Dermis microvascular lymphatic vessel endothelial cell (primary cell): ENCODE measurements at regions not wholly inside any gene's neighbourhood (a gene's known extent, or its start where the extent isn't known, plus 50 kb on each side); places are given as distances from the start of the nearest gene placed in this dataset.
"Not testable (repeated sequence)": the region's sequence is repeated elsewhere in the genome, so short reads cannot be mapped to it uniquely, and the experiment has no call there.

ENCODE experiments used
- DNase-seq, 2 donors: peaks; one replicate each; pipeline versions ENCODE4 v3.0.0 to v3.0.0-alpha.2; 2010; ENCODE audit warnings: low read depth in 2 of 2

DNA sequence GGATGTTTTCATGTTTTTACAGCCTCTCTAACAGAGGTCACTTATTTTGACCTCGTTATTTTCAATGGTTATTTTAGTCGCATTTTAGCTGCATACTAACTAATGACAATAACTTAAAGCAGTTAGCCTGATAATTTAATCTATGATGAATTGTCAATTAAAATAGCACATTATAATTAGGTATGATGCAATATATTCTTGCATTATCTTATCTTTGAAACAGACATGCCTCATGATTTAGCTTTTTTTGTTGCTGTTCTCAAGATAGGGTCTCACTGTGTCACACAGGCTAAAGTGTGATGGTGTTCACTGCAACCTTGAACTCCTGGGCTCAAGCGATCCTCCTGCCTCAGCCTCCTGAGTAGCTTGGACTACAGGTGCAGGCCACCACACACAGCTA, 126.4 kb downstream of the KBTBD2 start:
- no peak for DNase-seq

DNA sequence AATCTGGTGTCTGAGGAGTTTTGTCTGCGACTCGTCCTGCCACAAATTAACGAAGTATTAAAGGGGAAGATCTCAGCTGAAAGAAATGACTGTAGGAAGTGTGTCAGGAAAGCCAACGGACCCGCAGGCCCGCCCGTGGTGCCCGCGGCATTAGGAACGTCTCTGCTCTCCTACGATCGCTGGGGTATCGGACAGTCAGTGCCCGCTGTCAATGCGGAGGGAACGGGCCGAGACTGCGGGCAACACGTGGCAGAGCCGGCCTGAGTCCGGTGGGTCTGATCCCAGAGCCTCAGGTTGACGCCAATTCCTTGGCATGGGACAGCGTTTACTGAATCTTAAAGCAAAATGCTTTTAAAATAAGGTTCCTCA, 128.7 kb downstream of the KBTBD2 start:
- DNase-seq: no peak

DNA sequence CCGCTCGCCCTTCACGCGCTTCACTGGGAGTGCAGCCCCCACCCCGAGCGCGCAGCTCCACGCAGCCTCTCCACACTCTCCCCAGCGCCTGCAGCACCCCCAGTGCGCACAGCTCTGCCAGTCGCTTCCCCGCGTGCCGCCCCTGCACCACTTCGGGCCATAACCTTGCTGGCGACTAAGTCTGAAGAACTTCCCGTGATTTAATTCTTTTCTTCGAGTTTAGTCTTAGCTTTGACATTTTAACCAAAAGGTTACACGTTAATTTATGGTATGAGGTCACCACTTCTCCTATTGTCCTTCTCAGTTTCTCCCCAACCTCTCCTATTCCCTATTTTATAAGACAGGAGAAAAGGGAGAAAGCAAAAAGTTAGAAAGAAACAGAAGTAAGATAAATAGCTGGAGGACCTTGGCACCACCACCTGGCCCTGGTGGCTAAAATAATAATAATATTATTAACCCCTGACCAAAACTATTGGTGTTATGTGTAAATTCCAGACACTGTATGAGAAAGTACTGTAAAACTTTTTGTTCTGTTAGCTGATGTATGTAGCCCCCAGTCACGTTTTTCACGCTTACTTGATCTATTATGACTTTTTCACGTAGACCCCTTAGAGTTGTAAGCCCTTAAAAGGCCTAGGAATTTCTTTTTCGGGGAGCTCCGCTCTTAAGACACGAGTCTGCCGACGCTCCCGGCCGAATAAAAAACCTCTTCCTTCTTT, 129.2 kb downstream of the KBTBD2 start:
- not testable (repeated sequence) for DNase-seq

DNA sequence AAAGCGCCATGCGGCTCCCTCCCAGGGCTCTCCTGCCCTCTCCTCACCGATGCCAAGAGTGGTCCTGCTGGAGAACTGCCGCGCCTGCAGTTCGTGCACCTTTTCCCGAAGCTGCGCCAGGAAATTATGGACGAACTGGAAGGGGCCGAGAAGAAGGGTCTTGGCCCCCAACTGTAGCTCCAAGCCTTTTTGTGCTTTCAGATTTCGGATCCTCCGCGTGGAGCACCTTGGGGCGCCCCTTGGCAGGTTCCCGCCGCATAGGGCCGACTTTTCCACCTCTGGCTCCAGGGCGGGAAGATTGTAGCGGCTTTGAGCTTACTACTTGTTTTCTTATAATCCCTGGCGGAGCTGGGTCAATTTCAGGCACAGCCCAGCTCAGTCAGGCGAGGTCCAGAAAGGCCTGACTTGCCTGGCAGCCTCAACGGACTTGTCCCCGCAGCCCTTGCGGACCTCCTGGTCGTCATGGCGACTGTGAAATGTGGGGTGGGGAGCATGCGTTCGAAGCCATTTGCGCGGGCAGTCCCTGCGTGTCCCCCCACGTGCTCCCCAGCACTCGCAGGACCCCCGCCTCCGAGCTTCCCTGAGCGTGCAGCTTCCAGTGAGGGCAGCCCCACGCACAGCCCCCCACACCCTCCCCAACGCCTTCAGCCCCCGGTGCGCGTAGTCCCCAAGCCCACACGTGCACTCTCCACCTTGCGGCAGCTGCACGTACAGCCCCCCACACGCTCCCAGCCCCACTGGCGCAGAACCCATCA, 129.9 kb downstream of the KBTBD2 start:
- DNase-seq: no peak

DNA sequence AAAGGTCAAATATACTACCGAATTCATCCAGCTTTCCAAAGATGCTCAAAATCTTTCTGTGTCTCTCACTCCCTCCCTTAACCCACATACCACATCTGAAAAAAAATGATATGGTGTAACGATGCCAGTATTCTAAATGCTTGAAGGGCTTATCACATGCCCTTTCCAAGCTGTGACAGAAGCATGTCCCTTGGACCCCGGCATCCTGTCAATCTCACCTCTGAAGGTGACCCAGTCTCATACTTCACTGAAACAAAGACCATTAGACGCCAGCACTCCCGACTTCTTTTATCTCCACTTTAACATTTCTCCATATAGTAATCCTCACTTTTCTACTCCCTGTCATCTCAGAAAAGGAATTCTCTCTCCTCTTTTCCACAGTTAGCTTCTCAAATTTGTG, 130.8 kb downstream of the KBTBD2 start:
- DNase-seq: not testable (repeated sequence)

DNA sequence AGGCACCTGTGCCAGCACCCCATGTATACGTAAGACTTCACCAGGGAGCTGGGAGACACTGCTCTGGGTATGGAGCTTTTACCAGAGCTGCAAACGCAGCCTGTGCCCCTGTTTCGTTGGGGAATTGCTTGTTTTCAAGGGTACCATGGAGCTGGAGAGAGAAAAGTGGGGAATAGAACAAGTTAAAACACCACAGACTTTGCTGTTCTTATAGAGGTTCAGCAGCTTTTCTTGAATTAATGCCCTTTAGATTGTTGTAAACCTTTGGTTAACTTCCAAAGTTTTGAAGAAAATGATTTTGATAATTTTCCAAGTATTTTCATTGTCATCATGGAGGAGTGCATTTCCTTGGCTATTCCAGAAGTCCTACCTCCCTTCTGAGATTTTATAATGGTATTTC, 131.7 kb downstream of the KBTBD2 start:
- not testable (repeated sequence) for DNase-seq

DNA sequence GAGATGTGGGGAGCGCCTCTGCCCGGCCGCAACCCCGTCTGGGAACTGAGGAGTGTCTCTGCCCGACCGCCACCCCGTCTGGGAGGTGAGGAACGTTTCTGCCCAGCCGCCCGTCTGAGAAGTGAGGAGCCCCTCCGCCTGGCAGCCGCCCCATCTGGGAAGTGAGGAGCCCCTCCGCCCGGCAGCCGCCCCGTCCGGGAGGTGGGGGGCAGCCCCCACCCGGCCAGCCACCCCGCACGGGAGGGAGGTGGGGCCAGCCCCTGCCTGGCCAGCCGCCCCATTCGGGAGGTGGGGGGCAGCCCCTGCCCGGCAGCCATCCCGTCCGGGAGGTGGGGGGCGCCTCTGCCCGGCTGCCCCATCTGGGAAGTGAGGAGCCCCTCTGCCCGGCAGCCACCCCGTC, 137.7 kb downstream of the KBTBD2 start:
- DNase-seq: not testable (repeated sequence)

DNA sequence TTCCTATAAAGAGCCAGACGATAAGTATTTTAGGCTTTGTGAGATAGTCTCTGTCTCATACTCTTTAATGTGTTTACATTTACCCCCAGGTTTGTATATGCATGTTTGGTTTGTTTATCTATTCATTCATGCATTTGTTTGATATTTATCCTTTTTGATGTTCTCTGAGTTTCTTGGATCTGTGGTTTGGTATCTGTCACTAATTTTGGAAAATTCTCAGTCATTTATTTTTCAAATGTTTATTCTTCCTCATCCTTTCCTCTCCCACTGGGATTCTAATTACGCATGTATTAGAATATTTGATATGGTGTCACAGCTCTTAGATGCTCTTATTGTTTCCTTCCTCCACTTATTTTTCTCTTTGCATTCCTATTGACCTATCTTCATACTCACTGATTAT, 143.2 kb downstream of the KBTBD2 start:
- DNase-seq: not testable (repeated sequence)

DNA sequence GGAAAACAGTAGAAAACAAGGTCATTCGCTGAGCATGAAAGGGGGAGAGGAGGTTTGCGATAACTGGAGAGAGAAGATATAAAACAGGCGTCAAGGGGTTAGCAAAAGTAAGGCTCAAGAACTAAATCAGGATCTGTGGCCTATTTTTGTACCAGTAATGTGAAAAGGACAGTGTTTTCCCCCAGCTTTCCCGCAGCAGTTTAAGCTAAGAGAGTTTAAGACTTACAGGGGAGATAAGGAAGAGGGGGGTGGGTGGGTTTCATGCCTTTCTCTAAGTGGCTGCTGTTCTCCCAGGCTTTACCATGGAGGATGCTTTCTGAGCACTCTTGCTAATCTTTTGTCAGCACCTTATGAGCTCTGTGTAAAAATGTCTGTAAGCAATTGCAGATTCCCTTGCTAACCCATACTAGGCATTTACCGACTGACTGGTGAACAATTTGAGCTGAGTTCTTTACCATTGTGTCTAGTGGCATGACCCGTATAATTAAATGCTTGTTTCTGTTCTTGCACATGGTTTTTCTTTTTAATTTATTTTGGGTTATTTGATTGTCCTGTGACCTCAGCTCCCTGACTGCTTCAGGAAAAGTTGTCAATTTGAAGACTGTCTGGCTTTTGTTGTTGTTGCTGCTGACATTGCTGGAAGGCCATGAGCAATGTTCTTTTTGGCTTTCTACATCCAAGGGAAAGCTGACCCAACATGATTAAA, 144.0 kb downstream of the KBTBD2 start:
- not testable (repeated sequence) for DNase-seq

DNA sequence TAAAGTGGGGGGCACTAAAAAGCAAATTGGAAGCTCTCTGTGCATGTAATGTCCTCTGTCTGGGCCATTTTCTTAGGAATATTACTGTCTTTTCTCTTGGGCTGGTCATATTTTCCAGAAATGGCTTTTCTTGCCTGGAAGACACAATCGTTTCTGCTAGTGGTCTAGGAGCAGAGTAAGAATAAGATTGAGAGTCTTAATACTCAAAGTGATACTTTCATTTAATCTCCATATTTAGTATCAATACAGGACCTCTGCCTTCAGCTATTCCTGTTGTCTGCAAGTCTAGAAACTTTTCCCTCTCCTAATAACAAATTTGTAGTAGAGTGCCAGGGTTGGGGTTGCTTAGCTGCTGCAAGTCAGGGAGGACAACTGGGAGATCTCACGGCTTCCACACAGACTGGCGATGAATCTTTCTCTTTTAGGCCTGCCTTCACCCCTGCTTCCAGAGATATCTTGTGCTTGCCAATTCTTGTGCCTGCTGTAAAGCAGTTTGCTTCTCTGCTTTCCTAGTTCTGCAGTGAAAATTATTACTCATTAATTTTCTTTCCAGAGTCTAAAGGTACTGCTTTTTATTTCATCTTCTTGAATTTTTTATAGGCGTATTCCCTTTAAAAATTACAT, 149.6 kb downstream of the KBTBD2 start:
- DNase-seq: not testable (repeated sequence)

DNA sequence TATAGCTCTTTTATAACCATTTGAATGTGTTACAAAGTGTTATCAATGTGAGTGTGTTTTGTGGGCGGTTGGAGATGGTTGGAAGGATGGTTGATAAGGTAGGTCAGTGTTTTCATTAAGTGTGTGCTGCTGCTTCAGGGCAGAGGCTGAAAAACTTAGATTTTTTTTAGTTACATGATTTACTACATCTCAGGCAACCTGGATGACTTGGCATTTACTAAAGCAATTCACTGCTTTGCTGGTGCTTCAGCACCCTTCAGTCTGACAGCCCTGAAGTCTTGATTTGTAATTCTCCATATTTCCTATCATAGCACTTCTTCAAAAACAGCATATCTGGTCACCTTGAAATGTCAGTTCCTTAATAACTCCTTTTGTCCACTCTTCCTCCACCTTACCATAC, 151.8 kb downstream of the KBTBD2 start:
- DNase-seq: not testable (repeated sequence)

DNA sequence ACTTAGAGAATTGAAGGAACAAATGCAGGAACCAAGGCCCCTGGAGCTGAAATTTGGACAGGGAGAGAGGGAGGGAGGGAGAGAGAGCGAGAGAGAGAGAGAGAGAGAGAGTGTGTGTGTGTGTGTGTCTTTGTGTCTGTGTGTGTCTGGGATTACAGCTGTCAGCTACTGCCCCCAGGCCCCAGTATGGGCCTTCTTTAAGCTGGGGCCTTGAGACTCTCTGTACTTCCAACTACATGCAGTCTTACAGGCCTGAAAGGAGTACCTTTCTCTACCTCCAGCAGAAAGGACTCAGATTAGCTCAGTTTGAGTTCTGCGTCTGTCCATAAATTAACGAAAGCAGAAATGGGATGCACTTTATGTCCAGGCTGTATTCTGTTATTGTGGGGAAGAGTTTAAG, 153.2 kb downstream of the KBTBD2 start:
- not testable (repeated sequence) for DNase-seq

DNA sequence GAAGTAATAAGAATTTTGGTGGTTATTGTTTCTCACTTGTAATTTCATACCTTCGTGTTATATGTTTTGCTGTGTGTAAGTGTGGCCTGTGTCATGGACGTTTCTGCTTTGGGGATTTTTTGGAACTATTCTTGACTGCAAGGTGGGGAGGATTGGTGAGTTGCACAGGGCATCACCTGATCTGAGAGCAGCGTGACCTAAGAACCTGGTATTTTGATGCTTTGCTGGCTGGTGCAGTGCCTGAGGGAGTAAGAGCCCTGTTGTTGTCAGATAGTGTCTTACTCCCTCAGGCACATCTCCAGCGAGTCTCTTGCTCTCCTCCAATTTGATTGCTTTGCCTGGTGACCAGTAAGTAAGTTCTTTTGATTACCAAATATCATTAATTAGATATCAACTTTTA, 158.8 kb downstream of the KBTBD2 start:
- not testable (repeated sequence) for DNase-seq

DNA sequence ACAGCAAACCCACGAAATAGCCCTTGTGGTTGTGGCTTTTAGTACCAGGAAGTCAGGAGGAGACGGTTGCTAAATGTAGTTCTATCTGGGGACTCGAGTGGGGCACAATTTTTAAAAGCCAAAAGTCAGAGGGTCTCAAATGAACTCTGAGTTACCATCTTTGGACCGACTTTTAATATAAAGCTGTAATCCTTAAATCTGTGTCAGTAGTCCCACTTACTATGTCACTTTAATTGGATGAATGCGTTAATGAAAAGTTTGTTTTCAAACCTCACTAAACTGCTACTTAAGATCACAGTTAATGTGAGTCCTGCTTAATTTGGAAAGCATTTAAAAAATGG, 162.3 kb downstream of the KBTBD2 start:
- DNase-seq: not testable (repeated sequence)

DNA sequence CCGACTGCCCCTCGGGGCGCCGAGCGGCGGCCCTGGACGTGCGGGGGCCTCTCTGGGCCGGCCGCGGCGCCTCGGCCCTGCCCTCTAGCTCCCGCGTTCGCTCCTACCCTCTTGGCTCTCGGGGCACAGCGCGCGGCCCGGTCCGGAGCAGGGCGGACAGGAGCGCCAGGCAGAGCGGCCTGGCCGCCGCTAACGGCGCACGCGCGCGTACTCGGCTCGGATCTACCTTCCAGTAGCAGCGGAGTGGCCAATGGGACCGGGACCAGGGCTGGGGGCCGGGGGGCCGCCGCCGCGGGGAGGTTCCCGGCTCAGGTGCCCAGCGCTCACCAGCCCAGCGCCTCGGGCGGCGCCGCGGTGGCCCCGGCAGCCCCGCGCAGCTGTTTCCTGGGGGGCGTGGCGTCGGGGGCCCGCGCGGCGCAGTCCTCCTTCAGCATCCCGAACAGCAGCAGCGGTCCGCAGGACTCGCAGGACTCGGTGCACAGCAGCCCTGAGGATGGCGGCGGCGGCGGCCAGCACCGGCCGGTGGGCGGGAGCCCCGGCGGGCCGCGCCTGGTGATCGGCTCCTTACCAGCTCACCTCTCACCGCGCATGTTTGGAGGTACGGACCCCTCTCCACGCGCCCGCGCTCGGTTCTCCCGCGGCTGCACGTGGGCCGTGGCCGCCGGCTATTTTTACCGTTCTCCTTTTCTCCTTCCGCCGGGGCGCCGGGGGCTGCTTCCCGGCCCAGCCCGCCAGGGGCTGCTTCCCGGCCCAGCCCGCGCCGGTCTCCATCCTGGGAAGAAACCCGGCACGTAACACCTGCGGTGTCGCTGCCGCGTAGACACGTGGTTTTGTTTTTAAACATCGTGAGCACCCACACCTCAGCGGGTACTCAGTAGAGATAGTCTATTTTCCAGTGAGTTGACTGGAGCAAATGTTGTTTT, 162.9 kb downstream of the KBTBD2 start:
- DNase-seq: peak; percentile 23 to 74

DNA sequence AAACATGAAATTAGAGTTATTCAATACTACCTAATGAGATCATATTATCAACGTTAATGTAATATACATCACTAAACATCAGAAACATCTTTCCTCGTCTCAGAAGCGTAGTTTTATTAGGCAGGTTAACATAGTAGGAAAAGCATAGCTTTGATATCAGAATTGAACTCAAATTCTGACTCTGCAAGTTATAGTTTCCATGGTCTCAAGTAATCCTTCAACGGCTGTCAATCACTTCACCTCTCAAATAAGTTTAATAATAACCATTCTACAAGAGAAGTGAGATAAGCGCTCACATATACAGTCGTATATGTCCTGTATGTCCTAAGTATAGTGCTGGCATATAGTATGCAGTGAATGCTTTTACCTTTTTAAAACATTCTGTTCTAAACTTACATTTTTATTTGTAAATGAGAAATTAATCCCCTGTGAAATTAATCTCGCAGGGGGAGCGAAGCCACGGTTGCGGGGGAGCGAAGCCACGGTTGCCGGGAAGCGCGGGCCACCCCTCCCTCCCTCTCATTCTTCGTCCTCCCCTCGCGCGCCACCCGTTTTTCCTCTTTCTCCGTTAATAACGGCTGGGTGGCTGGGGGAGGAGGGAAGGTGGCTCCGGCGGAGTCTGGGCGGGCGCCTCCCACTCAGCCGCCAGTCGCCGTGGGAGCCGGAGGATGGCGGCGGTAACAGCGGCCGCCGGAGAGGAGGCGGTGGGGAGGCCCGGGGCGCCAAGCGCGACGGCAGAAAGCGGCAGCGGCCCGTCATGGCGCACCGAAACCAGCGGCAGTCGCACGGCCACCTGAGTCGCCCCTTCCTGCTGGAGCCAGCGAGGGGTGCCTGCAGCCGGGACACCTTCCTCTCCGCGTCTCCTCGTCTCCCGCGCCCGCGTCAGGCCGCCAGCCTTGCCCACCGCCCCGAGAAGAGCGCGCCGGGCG, 163.8 kb downstream of the KBTBD2 start:
- peak in 1 of 2 donors; percentile 49 for DNase-seq

DNA sequence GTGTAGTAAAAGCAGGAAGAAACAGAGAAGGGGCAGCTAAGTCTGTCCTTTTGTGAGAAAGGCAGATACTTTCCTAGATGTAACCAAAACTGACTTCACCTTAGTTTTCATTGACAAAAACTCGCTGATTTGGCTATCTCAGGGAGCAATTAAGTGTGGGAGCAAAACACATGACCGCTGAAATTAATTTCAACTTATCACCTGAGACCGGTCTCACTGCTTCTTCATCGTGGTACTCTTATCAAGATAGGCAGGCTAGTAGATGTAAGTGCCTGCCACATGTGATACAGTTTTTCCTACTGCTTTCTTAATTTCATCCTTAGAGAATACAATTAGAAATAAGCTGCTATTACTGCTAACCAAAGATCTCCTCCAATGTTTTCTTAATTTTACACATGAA, 168.7 kb downstream of the KBTBD2 start:
- DNase-seq: not testable (repeated sequence)

DNA sequence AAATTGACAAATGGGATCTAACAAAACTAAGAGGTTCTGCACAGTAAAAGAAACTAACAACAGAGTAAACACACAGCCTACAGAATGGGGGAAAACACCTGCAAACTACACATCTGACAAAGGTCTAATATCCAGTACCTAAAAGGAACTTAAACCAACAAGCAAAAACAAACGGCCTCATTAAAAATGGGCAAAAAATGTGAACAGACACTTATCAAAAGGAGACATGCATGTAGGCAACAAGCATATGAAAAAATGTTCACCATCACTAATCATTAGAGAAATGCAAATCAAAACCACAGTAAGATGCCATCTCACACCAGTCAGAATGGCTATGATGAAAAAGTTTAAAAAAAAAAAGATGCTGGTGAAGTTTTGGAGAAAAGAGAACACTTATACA, 197.4 kb downstream of the KBTBD2 start:
- DNase-seq: no peak

DNA sequence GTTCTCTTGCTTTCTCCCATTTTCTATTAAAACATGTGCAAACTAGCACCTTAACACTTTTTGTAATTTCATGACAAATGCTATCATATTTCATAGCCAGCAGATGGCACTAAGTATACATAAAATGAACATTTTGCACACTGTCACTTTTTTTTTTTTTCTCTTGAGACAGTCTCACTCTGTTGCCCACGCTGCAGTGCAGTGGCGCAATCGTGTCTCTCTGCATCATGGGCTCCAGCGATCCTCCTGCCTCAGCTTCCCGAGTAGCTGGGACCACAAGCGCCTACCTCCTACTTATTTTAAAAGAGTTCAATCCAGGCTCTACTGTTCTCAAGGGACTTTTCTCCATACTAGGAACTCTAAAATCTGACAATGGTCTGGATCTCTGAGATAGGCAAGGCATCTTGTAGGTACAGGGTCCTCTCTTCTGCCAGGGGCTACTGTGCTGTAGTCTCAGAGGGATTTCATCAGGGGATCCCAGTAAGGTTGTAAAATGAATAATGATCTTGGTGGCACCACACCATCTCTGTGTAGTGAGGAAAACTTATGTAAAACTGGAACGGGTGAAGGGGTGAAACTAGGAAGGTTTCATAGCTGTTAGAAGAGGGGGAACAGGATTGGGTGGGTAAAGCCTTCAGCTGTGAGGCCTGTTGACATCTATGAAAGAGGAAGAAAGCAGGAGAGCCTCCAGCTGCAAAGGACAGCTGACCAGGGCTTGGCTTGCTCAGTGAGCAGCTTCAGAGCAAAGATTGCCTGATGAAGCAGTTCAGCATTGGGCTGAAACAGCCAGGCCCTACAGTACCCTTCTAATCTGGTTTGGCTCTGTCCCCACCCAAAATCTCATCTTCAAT, 196.9 kb downstream of the AVL9 start:
- DNase-seq: peak; percentile 12 to 17
